Hematopoietic multipotent progenitor cell treated with erythropoietin and hydrocortisone succinate and interleukin-3 and kit ligand, for 15 days (in vitro differentiated cells): ENCODE measurements at regions not wholly inside any gene's neighbourhood (a gene's known extent, or its start where the extent isn't known, plus 50 kb on each side); places are given as distances from the start of the nearest gene placed in this dataset.

Source experiments
- DNase-seq: peaks from one replicate; pipeline ENCODE4 v3.0.0-alpha.2; 2015; ENCODE audit warnings: low spot score

- no peak for DNase-seq
These were observed 115.6 kb upstream of the RMDN2 start for GRCh38 chr2:37809525-37809924.

DNA sequence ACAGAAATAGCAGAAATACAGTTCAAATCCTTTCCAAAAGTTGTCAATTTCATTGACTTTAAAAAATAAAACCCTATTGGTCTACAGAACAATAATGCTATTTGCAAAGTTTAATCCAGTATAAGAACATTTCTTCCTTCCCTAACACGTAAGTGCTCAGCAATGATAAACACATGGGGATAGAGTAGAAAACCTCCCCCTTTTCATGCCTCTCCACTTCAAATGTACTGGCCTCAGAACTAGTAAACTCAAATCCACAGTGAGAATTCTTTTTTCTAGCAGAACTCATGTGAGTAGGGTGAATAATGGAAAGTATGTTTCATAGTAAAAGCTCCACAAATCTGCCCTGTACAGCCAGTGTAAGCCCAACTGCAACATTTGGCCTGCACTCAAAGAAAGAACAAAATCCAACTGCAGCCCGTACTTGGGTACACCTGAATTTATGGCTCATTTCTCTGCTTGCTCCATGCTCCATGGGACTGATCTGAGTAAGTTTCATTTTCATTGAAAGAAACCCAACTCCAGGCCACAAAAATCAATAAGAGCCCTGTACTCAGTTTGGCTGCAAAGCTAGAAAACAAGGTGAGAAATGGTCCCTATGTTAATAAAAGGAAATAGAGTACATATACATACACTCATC is 115.0 kb upstream of the RMDN2 start:
- DNase-seq = no peak

GRCh38 chr2:37812414-37812813 is 112.7 kb upstream of the RMDN2 start:
- DNase-seq = no peak

DNA sequence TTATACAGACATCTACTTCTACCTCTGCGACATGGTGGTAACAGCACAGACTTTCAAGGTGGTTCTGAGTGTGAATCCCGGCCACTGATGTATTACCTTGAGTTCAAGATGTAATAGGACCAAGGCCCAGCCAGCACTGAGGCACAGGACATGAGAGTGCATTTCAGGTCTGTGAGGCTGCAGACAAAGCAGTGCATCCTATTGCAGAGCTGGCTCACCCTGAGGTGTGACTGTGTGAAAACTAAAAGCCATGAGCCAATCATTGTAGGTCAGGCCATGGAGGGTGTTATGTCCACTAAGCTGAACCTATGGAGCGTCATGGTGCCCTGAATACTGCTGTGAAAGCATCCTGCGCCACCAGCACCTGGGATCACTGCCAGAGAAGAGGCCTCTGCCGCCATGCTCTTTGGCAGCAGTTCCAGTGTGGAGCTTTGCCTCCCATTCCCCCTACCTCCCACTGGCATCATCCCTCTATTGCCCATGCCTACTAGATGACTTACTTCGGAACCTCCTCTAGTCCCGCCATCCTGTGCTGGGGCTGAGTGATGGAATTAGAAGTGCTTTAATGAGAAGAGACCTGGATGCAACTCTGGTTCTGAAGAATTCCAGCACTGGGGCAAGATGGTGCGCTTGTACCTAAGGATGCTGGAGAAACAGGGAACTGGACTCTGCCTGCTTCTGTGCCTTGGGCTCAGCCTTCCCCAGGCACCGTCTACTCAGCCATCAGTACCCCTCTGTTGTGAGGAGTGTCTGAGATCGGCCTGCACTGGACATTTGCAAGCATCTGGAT is 112.0 kb upstream of the RMDN2 start:
- no peak for DNase-seq

- no peak for DNase-seq
These were observed 109.1 kb upstream of the RMDN2 start for GRCh38 chr2:37816036-37816435.

GRCh38 chr2:37816686-37817085 is 108.4 kb upstream of the RMDN2 start:
- no peak for DNase-seq

- DNase-seq = no peak
These were observed 105.9 kb upstream of the RMDN2 start for GRCh38 chr2:37819186-37819585.

- DNase-seq = no peak
These were observed 104.6 kb upstream of the RMDN2 start for GRCh38 chr2:37820471-37820986.

DNA sequence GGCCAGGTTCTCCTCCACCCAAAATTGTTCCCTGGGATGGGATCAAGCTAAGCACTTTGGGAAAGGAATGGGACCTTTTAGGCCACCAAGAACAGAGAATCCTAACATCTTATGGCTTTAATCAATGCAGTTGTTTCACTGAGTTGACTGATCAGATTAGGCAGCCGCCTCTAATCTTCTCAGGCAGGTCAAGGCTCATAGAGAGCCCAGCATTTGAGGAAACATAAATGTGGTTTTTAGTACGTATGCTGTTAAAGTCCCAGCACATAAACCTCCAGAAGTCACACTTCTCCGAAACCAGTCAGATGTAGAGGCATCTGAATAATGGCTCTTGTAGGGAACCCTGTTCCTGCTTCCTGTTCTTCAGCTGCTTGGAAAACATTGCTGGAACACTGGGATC is 99.5 kb upstream of the RMDN2 start:
- DNase-seq = no peak

- no peak for DNase-seq
These were observed 98.5 kb upstream of the RMDN2 start for GRCh38 chr2:37826611-37827010.

- no peak for DNase-seq
These were observed 97.6 kb upstream of the RMDN2 start for GRCh38 chr2:37827455-37827854.

DNA sequence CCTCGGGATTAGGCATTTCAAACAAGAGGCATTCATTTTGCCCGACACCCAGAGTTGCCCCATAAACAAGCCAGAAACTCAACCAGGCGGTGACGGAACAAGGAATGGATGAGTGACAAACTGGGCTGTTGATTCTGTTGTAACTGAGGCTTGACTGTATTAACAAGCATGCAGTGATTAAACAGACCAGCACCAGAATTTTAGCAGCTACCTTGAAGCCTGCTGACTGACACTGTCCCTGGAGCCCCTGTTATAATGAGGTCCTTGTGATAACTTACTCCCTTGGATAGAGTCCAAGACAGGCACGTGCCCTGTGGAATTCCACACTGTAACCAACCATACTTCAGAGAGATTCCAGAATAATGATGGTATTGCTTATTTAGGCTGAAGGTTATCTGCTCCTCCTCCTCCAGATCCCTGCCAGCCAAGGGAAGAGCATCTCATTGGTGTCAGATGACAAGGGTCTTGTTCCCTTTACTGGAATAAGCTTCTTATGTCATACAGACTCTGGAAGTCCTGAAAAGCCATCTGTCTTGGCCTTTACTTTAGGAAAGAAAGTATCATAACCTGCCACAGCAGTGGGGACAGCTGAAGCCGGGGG is 97.1 kb upstream of the RMDN2 start:
- DNase-seq = no peak

GRCh38 chr2:37829202-37829601 is 95.9 kb upstream of the RMDN2 start:
- no peak for DNase-seq

DNA sequence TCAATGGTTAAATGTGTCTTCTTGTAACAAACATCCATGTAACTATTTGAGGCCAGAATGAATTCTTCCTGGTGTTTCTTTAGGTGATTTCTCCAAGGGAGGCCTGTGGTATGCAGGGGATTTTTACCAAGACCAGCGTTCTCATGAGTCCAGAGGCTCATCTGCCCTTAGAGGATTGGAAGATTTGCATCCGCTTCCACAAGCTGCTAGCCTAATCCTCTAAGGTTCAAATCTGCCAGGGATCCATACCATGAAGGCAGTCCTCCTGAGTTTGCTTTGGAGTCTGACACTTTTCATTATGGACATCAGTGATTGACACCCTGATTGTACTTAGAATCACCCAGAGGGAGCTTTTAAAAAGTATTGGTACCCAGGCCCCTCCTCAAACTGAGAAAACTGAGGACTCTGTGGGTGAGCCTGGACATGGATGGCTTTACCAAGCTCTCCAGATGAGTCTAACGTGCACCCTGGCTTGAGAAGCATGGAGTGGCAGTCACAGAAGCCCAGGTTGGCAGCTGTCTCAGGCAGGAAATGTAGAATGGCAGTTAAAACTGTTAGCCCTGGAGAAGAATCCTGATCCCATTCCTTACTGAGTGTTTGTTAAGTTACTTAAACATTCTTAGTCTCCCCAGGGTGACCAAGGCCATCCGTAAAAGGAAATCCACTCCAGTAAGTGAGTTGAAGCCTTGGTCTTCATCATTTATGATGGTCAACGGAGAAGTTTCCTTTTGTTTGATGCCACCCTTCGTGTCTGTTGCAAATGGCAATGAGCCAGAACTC is 95.3 kb upstream of the RMDN2 start:
- DNase-seq = no peak

- DNase-seq = no peak
These were observed 94.5 kb upstream of the RMDN2 start for GRCh38 chr2:37830636-37831035.

GRCh38 chr2:37831081-37831780 is 93.9 kb upstream of the RMDN2 start:
- no peak for DNase-seq

DNA sequence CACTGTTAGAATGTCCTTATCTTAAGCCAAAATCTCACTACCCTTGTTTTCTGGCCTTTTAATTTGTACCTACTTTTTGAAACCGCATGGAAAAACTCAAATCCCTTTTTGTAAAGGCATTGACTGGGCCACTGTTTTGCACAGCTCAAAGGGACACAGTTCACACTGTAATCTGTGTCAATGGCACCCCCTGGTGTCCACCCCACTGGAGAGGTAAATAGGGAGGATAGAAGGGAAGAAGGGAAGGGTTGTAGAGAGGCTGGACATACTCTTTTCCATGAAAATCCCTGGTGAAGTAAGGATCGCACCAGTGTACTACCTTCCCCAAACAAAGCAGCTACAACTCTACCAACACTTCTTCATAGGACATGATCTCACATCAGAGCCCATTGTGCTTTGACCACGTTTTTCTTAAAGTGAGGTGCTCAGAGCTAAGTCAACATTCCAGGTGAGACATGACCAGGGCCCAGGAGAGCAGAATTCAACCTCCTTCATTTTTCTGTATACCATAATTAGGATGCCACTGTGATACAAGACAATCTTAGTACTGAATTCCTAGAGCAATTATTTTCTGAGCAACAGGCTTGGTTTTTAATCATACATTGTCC is 92.4 kb upstream of the RMDN2 start:
- peak; percentile 10 for DNase-seq

DNA sequence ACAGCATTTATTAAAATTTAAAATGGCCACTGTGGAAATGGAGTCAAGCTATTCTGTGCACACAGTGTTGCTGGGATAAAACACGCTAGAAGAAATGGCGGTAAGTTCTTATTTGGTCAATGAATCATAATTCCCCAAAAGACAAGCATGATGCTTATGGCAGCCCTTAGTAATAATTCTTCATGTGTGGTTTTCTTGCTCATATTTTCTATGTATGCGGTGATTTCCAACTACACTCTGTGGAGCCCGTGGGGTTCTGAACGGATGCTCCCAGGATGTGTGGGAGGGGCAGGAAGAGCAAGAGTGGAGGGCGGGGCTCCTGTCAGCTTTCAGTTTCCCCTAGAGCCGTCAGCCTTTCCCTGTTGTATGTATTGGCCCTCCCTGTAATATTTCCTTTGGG is 91.7 kb upstream of the RMDN2 start:
- DNase-seq = no peak

DNA sequence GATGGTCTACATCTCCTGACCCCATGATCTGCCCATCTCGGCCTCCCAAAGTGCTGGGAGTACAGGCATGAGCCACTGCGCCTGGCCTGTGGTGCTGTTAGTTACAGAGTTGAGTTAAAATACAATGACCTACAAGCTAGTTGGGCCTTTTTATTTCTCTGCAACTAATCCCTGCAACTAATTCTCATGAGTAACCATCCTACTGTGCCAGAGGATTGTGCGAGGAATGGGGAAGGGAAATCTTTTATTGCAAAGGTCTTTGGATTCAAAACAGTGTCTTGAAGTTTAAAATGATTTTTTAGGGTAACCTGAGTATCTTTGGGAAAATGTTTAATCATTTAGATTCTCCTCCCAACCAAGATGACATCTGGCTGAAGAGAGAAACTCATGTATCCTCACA is 88.8 kb upstream of the RMDN2 start:
- no peak for DNase-seq

GRCh38 chr2:37836711-37837110 is 88.4 kb upstream of the RMDN2 start:
- DNase-seq = no peak

GRCh38 chr2:37837628-37838328 is 87.3 kb upstream of the RMDN2 start:
- DNase-seq = no peak
